H9 (cell line): ENCODE measurements at regions not wholly inside any gene's neighbourhood (a gene's known extent, or its start where the extent isn't known, plus 50 kb on each side); places are given as distances from the start of the nearest gene placed in this dataset.

Experiments
- DNase-seq: peaks from one replicate; pipeline ENCODE4 v3.0.0-alpha.2; 2017
- H2AFZ ChIP-seq: one replicate; pipeline ENCODE4 v1.6.1; 2013; ENCODE audit warnings: mild to moderate bottlenecking, low read length, control low read depth, moderate library complexity
- H2AK5ac ChIP-seq: 2 replicates; pipeline ENCODE4 v1.6.1; 2013; ENCODE audit warnings: low read length, control low read depth, mixed read lengths; ENCODE audit not compliant: insufficient read length
- H2BK120ac ChIP-seq: one replicate; pipeline ENCODE4 v1.6.1; 2013; ENCODE audit warnings: low read depth, mild to moderate bottlenecking, low read length, control low read depth, inconsistent platforms; ENCODE audit not compliant: poor library complexity, severe bottlenecking
- H2BK12ac ChIP-seq: 2 replicates; pipeline ENCODE4 v1.6.1; 2013; ENCODE audit warnings: low read length, control low read depth, mixed read lengths, low read depth; ENCODE audit not compliant: insufficient read length
- H2BK15ac ChIP-seq: 2 replicates; pipeline ENCODE4 v1.6.1; 2013; ENCODE audit warnings: low read depth, low read length, control low read depth
- H2BK20ac ChIP-seq: one replicate; pipeline ENCODE4 v1.6.1; 2013; ENCODE audit warnings: low read depth, mild to moderate bottlenecking, low read length, control low read depth, inconsistent platforms; ENCODE audit not compliant: poor library complexity, severe bottlenecking
- H2BK5ac ChIP-seq: 2 replicates; pipeline ENCODE4 v1.6.1; 2013; ENCODE audit warnings: low read length, control low read depth, mixed read lengths; ENCODE audit not compliant: insufficient read length
- H3K14ac ChIP-seq: 2 replicates; pipeline ENCODE4 v1.6.1; 2013; ENCODE audit warnings: low read length, control low read depth; ENCODE audit not compliant: insufficient read depth
- H3K18ac ChIP-seq: 2 replicates; pipeline ENCODE4 v1.6.1; 2013; ENCODE audit warnings: low read depth, mild to moderate bottlenecking, mixed read lengths, low read length, control low read depth; ENCODE audit not compliant: insufficient read length
- H3K23ac ChIP-seq: 2 replicates; pipeline ENCODE4 v1.6.1; 2013; ENCODE audit warnings: low read length, control low read depth, mixed read lengths, low read depth; ENCODE audit not compliant: insufficient read length
- H3K23me2 ChIP-seq: 2 replicates; pipeline ENCODE4 v1.6.1; 2013; ENCODE audit warnings: low read depth, mild to moderate bottlenecking, mixed read lengths, low read length, control low read depth; ENCODE audit not compliant: insufficient read length, poor library complexity, severe bottlenecking
- H3K27ac ChIP-seq: 2 replicates; pipeline ENCODE4 v1.5.1; 2013; ENCODE audit warnings: low read length, control low read depth, mixed read lengths, low read depth; ENCODE audit not compliant: insufficient read length
- H3K27me3 ChIP-seq: 2 replicates; pipeline ENCODE4 v1.6.1; 2013; ENCODE audit warnings: low read length, control low read depth, inconsistent platforms; ENCODE audit not compliant: insufficient read depth
- H3K4ac ChIP-seq: 2 replicates; pipeline ENCODE4 v1.6.1; 2013; ENCODE audit warnings: low read depth, mild to moderate bottlenecking, control low read depth, inconsistent platforms, low read length, moderate library complexity
- H3K4me1 ChIP-seq: 2 replicates; pipeline ENCODE4 v1.6.1; 2013; ENCODE audit warnings: low read length, control low read depth, inconsistent platforms; ENCODE audit not compliant: insufficient read depth
- H3K4me2 ChIP-seq: 2 replicates; pipeline ENCODE4 v1.6.1; 2013; ENCODE audit warnings: low read length, control low read depth, mixed read lengths; ENCODE audit not compliant: insufficient read length, insufficient read depth
- H3K56ac ChIP-seq: 2 replicates; pipeline ENCODE4 v1.6.1; 2013; ENCODE audit warnings: low read depth, mild to moderate bottlenecking, mixed read lengths, low read length, control low read depth; ENCODE audit not compliant: insufficient read length
- H3K79me1 ChIP-seq: 2 replicates; pipeline ENCODE4 v1.6.1; 2013; ENCODE audit warnings: low read depth, mild to moderate bottlenecking, moderate library complexity, low read length, control low read depth, inconsistent platforms; ENCODE audit not compliant: insufficient read depth, poor library complexity, severe bottlenecking
- H3K79me2 ChIP-seq: 2 replicates; pipeline ENCODE4 v1.6.1; 2013; ENCODE audit warnings: low read length, control low read depth, inconsistent platforms; ENCODE audit not compliant: insufficient read depth
- H3K9ac ChIP-seq: 2 replicates; pipeline ENCODE4 v1.6.1; 2013; ENCODE audit warnings: low read length, control low read depth, mixed read lengths; ENCODE audit not compliant: insufficient read length; ENCODE audit errors: extremely low read depth
- H3K9me3 ChIP-seq: one replicate; pipeline ENCODE4 v1.6.1; 2013; ENCODE audit warnings: low read depth, low read length, inconsistent platforms; ENCODE audit not compliant: control insufficient read depth
- H3T11ph ChIP-seq: one replicate; pipeline ENCODE4 v1.6.1; 2013; ENCODE audit warnings: mild to moderate bottlenecking, low read length, control low read depth, inconsistent platforms
- H4K20me1 ChIP-seq: one replicate; pipeline ENCODE4 v1.6.1; 2013; ENCODE audit not compliant: control insufficient read depth, insufficient read length, insufficient read depth
- H4K5ac ChIP-seq: 2 replicates; pipeline ENCODE4 v1.6.1; 2013; ENCODE audit warnings: low read depth, mild to moderate bottlenecking, mixed read lengths, low read length, control low read depth; ENCODE audit not compliant: insufficient read length
- H4K8ac ChIP-seq: replicated peaks from 2 replicates; pipeline ENCODE4 v1.6.1; 2013; ENCODE audit warnings: low read length, control low read depth, mixed read lengths, low read depth; ENCODE audit not compliant: insufficient read length
- H4K91ac ChIP-seq: 2 replicates; pipeline ENCODE4 v1.6.1; 2013; ENCODE audit warnings: low read depth, mild to moderate bottlenecking, moderate library complexity, mixed read lengths, low read length, control low read depth; ENCODE audit not compliant: insufficient read length
- H3K27ac Mint-ChIP-seq, 3 experiments: 2 replicates in 2 of 3; 3 replicates in 1 of 3; pipeline ENCODE4 v1.8.0; 2020 to 2021; ENCODE audit warnings: mixed read lengths in 3 of 3, mild to moderate bottlenecking in 1 of 3, moderate library complexity in 1 of 3
- H3K27me3 Mint-ChIP-seq: 2 replicates; pipeline ENCODE4 v1.8.0; 2021; ENCODE audit warnings: low read depth, mild to moderate bottlenecking, moderate library complexity, mixed read lengths
- H3K36me3 Mint-ChIP-seq, 3 experiments: 2 replicates in 2 of 3; 3 replicates in 1 of 3; pipeline ENCODE4 v1.8.0; 2020 to 2021; ENCODE audit warnings: low read depth in 3 of 3, mixed read lengths in 3 of 3; ENCODE audit not compliant: insufficient read depth in 1 of 3
- H3K4me1 Mint-ChIP-seq, 2 experiments: 2 replicates each; pipeline ENCODE4 v1.8.0; 2020; ENCODE audit warnings: mixed read lengths in 2 of 2
- H3K4me3 Mint-ChIP-seq, 2 experiments: 2 replicates in 1 of 2; 3 replicates in 1 of 2; pipeline ENCODE4 v1.8.0; 2020 to 2021; ENCODE audit warnings: mild to moderate bottlenecking in 2 of 2, mixed read lengths in 2 of 2, moderate library complexity in 1 of 2
- H3K9me3 Mint-ChIP-seq, 2 experiments: 2 replicates in 1 of 2; 3 replicates in 1 of 2; pipeline ENCODE4 v1.8.0; 2020; ENCODE audit warnings: mild to moderate bottlenecking in 2 of 2, mixed read lengths in 2 of 2, moderate library complexity in 1 of 2
- WGBS: extraction: QIAGEN DNeasy Blood & Tissue Kit; methylation state at CpG from one replicate; pipeline ENCODE4 v1.1.7; 2013; ENCODE audit warnings: missing lambda C conversion rate, low lambda C conversion rate, mixed read lengths; ENCODE audit not compliant: insufficient read length; ENCODE audit errors: extremely low coverage; 5-methylcytosine and 5-hydroxymethylcytosine counted together
- TF ChIP-seq, protein P1 (sequence below): fragments of 200-600 bp; sonication (generic); conservative IDR thresholded peaks from 3 replicates; pipeline ENCODE4 v1.8.0; 2021; ENCODE audit warnings: antibody characterized with exemption, mild to moderate bottlenecking

DNA sequence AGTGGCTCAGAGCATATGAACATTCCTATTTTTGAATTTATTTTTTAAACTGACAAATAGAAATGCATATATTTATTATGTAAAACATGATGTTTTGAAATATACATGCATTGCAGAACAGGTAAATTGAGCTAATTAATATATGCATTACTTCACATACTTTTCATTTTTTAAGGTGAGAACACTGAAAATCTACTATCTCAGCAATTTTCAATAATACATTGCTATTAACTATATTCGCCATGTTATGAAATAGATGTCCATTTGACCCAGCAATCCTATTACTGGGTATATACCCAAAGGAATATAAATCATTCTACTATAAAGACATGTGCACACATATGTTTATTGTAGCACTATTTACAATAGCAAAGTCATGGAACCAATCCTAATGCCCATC lies 717.7 kb upstream of the PIK3C3 start:
- H4K91ac ChIP-seq: no peak overlapping the region
- no peak overlapping the region for H2BK15ac ChIP-seq
- no peak overlapping the region for H3K14ac ChIP-seq
- Mint-ChIP-seq H3K36me3 (0 out of 7 replicates have a peak, but pooled peaks cover 0 to 7% (median 0%) of the 10 kb centered on the region in 3 experiments), H3K4me1 (no peaks in the 10 kb centered on the region), H3K9me3 (peaks cover 0 to 5% of the 10 kb centered on the region in 2 experiments; a peak in 1 of 5 replicates), H3K27ac (no peak overlapping the region), H3K4me3 (no peak overlapping the region), H3K27me3 (no peaks in the 10 kb centered on the region)
- H2AK5ac ChIP-seq: no peak overlapping the region
- H3K9me3 ChIP-seq: no peaks in the 10 kb centered on the region
- WGBS: no CpG with 5 or more reads among the region's 1 CpG
- H3K4me2 ChIP-seq: no peak overlapping the region
- no peak overlapping the region for H3T11ph ChIP-seq
- H3K23me2 ChIP-seq: no peaks in the 10 kb centered on the region
- no peak overlapping the region for H2BK12ac ChIP-seq
- no peaks in the 10 kb centered on the region for H3K27me3 ChIP-seq
- no peak for DNase-seq
- no peaks in the 10 kb centered on the region for H3K79me2 ChIP-seq
- no peak overlapping the region for H2BK120ac ChIP-seq
- H3K9ac ChIP-seq: no peak overlapping the region
- H3K27ac ChIP-seq: no peak overlapping the region
- H3K23ac ChIP-seq: no peak overlapping the region
- H2BK5ac ChIP-seq: no peak overlapping the region
- no peaks in the 10 kb centered on the region for H4K20me1 ChIP-seq
- no peak overlapping the region for H3K18ac ChIP-seq
- H3K56ac ChIP-seq: no peak overlapping the region
- no peaks in the 10 kb centered on the region for H3K79me1 ChIP-seq
- H2AFZ ChIP-seq: no peak overlapping the region
- no peak overlapping the region for H3K4ac ChIP-seq
- TF ChIP-seq, protein P1, sequence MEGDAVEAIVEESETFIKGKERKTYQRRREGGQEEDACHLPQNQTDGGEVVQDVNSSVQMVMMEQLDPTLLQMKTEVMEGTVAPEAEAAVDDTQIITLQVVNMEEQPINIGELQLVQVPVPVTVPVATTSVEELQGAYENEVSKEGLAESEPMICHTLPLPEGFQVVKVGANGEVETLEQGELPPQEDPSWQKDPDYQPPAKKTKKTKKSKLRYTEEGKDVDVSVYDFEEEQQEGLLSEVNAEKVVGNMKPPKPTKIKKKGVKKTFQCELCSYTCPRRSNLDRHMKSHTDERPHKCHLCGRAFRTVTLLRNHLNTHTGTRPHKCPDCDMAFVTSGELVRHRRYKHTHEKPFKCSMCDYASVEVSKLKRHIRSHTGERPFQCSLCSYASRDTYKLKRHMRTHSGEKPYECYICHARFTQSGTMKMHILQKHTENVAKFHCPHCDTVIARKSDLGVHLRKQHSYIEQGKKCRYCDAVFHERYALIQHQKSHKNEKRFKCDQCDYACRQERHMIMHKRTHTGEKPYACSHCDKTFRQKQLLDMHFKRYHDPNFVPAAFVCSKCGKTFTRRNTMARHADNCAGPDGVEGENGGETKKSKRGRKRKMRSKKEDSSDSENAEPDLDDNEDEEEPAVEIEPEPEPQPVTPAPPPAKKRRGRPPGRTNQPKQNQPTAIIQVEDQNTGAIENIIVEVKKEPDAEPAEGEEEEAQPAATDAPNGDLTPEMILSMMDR: no peak
- no peak overlapping the region for H4K5ac ChIP-seq
- H3K4me1 ChIP-seq: no peaks in the 10 kb centered on the region
- H4K8ac ChIP-seq: no peak overlapping the region
- H2BK20ac ChIP-seq: no peak overlapping the region
